ENCODE measurements at regions not wholly inside any gene's neighbourhood (a gene's known extent, or its start where the extent isn't known, plus 50 kb on each side); places are given as distances from the start of the nearest gene placed in this dataset.
"Not testable (repeated sequence)": the region's sequence is repeated elsewhere in the genome, so short reads cannot be mapped to it uniquely, and the experiment has no call there.

GRCh38 chr2:37759989-37760388 is 88.5 kb upstream of the CDC42EP3 start:
- not testable (repeated sequence) for DNase-seq

- no peak for DNase-seq
These were observed 89.0 kb upstream of the CDC42EP3 start for GRCh38 chr2:37760471-37760870.

- not testable (repeated sequence) for DNase-seq
These were observed 90.8 kb upstream of the CDC42EP3 start for GRCh38 chr2:37762281-37762680.

GRCh38 chr2:37764739-37765138 is 93.3 kb upstream of the CDC42EP3 start:
- no peak for DNase-seq

GRCh38 chr2:37766106-37766505 is 94.7 kb upstream of the CDC42EP3 start:
- DNase-seq = no peak

GRCh38 chr2:37767046-37767445 is 95.6 kb upstream of the CDC42EP3 start:
- DNase-seq = no peak

GRCh38 chr2:37767959-37768925 is 96.8 kb upstream of the CDC42EP3 start:
- no peak for DNase-seq

GRCh38 chr2:37769551-37769950 is 98.1 kb upstream of the CDC42EP3 start:
- DNase-seq = no peak

GRCh38 chr2:37770797-37771196 is 99.4 kb upstream of the CDC42EP3 start:
- DNase-seq = no peak

GRCh38 chr2:37771600-37772088 is 100.2 kb upstream of the CDC42EP3 start:
- DNase-seq = no peak

- DNase-seq = no peak
These were observed 102.1 kb upstream of the CDC42EP3 start for GRCh38 chr2:37773371-37774130.

GRCh38 chr2:37774171-37774944 is 102.9 kb upstream of the CDC42EP3 start:
- not testable (repeated sequence) for DNase-seq

- no peak for DNase-seq
These were observed 103.8 kb upstream of the CDC42EP3 start for GRCh38 chr2:37774976-37775907.

- no peak for DNase-seq
These were observed 104.4 kb upstream of the CDC42EP3 start for GRCh38 chr2:37775908-37776250.

- DNase-seq = no peak
These were observed 105.0 kb upstream of the CDC42EP3 start for GRCh38 chr2:37776487-37776886.

- no peak for DNase-seq
These were observed 107.7 kb upstream of the CDC42EP3 start for GRCh38 chr2:37779139-37779538.

GRCh38 chr2:37779611-37780386 is 108.4 kb upstream of the CDC42EP3 start:
- DNase-seq = no peak

- DNase-seq = no peak
These were observed 108.9 kb upstream of the CDC42EP3 start for GRCh38 chr2:37780387-37780676.

- no peak for DNase-seq
These were observed 109.6 kb upstream of the CDC42EP3 start for GRCh38 chr2:37781028-37781427.

GRCh38 chr2:37782155-37782673 is 110.8 kb upstream of the CDC42EP3 start:
- DNase-seq = no peak
